ENCODE measurements at regions not wholly inside any gene's neighbourhood (a gene's known extent, or its start where the extent isn't known, plus 50 kb on each side); places are given as distances from the start of the nearest gene placed in this dataset.
"Not testable (repeated sequence)": the region's sequence is repeated elsewhere in the genome, so short reads cannot be mapped to it uniquely, and the experiment has no call there.

- DNase-seq, result no peak
Measured at GRCh38 chr2:153420394-153420793, 58.2 kb downstream of the RPRM start.

GRCh38 chr2:153417077-153417476, 61.5 kb downstream of the RPRM start:
- no peak for DNase-seq

- DNase-seq, result no peak
Measured at GRCh38 chr2:153416071-153416470, 62.5 kb downstream of the RPRM start.

DNA sequence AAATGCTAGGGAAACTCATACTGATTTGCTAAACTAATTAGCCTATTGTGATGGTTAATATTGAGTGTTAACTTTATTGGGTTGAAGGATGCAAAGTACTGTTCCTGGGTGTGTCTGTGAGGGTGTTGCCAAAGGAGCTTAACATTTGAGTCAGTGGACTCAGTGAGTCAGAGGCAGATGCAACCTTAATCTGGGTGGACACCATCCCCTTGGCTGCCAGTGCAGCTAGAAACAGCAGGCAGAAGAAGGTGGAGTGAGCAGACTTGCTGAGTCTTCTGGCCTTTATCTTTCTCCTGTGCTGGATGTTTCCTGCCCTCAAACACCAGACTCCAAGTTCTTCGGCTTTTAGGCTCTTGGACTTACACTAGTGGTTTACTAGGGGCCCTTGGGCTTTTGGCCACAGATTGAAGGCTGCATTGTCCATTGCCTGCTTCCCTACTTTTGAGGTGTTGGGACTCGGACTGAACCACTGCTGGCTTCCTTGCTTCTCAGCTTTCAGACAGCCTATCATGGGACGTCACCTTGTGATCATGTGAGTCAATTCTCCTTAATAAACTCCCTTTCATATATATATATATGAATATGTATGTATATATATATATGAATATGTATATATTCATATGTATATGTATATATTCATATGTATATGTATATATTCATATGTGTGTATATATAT, 69.7 kb downstream of the RPRM start:
- no peak for DNase-seq

DNA sequence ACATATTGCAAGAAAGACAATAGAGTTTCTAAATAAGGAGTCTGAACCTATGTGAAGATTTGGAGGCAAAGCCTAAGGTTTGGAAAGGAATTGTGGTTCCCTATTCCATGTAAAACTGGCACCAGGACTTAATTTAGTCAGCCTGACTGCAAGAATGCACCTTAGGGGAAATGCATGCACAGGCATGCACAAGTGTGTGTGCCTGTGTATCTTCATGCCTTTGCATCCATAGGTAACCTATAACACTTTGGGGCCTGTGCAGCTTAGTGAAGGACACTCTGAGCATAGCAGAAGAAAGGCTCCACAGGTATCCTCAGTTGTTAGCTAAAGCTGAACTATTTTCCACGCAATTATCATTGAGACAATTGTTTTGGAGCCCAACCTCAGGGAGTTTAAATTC, 73.4 kb downstream of the RPRM start:
- DNase-seq, result no peak

GRCh38 chr2:153404792-153405191, 73.8 kb downstream of the RPRM start:
- DNase-seq, result no peak

- no peak for DNase-seq
Measured at GRCh38 chr2:153403940-153404339, 74.6 kb downstream of the RPRM start.

GRCh38 chr2:153403352-153403751, 75.2 kb downstream of the RPRM start:
- DNase-seq, result not testable (repeated sequence)

DNA sequence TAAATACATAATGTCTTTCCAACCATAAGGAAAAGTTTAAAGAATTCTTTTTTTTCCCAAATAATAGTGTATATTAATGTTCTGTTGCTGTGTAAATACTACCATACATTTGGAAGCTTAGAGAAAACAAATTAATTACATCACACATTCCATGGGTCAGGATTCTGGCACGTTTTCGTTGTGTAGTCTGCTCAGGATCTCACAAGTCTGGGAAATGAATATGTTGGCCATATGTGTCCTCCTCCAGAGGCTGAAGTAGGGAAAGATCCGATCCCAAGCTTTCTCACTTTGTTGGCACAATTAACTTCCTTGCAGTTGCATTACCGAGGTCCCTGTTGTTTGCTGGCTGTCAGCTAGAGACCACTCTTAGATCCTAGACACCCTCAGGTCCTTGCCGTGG, 83.9 kb downstream of the RPRM start:
- no peak for DNase-seq

DNA sequence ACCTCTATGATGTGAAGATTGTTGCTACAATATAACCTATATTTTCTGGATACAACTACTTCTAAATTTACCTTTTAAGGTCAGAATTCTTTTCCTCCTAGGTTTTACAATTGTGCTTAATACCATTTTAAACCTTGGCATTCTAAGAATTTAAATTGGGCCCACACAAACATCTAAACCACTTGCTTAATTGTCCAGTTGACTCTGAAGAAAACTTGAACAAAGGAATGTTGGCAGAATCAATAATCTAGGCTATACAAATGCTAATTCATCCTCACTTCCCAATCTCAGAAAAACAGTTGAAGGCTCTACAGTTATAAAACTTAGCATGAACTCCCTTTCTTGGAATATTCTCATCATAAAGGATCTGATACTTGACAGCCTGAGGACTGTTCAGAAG, 84.3 kb downstream of the RPRM start:
- DNase-seq, result no peak

- no peak for DNase-seq
Measured at GRCh38 chr2:153393518-153393917, 85.0 kb downstream of the RPRM start.

DNA sequence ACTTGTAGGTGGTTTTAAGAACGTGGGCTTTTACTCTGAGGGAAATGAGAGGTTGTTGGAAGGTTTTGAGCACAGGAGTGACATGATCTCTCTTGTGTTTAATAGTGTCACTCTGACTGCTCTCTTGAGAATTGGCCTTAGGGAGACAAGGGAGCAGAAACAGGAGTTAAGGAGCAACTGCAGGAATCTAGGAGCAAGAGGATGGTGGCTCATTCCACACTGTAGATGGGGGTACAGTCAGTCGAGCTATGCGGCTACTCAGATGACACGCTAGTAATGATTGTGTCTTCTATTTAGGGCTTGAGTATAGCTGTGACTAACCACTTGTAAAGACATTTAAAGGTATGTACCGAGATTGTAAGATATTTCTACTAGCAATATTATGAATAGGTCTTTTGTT, 87.4 kb downstream of the RPRM start:
- no peak for DNase-seq

- no peak for DNase-seq
Measured at GRCh38 chr2:153388246-153388645, 90.3 kb downstream of the RPRM start.

DNA sequence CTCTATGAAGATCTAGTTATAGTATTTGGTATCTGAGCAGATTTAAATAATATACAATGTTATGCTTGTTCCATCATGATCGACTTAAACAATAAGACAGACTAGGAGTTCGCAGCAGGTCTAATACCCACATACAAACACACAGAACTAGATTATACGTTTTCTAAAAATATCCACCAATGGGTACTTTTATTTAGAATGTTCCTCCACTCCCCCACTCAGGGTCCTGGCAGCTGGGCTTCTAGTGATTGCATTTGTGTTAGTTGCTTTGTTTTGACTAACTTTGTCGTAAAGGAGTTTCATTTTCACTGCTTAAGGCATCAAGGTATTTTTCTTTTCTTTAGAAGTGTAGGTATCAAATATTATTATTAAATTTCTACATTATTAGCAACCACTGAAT, 91.4 kb downstream of the RPRM start:
- DNase-seq, result no peak

DNA sequence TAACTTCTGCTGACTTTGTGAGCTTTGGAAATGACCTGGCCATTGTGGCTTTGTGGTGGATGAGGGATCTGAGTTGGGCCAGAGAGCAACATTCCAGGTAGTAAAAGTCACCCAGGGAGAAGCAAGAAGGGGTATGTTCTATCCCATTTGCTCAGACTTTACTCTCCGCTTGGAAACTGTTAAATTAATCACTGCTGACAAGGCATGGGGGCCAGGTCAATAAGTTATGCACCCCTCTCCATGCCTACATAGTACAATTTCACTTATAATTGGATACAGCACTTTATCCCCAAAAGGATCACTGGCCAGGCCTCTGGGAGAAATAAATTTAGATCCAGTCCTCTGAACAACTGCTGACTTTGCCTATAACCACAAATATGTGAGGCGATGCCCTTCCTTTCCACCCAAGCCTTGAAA, 92.1 kb downstream of the RPRM start:
- no peak for DNase-seq

GRCh38 chr2:153373510-153374279, 104.9 kb downstream of the RPRM start:
- DNase-seq, result no peak

GRCh38 chr2:153360239-153360638, 118.3 kb downstream of the RPRM start:
- no peak for DNase-seq

GRCh38 chr2:153354377-153354776, 124.2 kb downstream of the RPRM start:
- DNase-seq, result no peak

- no peak for DNase-seq
Measured at GRCh38 chr2:153349603-153350002, 129.0 kb downstream of the RPRM start.

DNA sequence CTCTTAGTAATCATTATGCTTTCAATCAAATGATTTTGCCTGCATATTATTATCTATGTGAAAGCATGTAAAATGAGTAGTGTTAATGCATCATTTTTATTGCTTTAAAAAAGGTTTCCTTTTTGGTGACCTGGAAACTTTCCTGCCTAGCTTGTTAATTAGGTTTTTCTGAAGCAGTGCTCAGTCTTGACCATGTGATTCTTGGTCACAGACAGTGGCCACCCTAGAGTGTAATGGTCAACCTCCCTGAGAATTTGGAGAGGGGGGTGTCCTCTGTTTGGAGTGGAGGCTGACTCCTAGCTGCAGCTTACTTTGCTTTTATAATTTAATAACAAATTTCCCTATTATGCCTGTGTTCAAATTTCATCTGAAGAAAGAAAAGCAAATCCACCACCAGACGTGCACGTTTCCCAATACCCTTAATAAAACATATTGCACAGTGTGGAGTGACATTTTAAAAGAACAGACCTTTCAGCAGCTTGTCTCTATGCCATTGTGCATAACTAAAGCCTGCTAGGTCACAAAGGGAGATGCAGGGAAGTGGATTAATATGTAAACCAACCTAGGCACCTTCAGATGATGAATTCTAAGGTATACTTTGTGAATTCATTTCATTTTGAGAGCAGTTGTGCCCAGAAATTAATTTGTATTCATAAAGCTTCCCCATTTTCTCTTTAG, 130.6 kb downstream of the RPRM start:
- DNase-seq, result no peak

GRCh38 chr2:153320879-153321278, 157.7 kb downstream of the RPRM start:
- DNase-seq, result no peak

DNA sequence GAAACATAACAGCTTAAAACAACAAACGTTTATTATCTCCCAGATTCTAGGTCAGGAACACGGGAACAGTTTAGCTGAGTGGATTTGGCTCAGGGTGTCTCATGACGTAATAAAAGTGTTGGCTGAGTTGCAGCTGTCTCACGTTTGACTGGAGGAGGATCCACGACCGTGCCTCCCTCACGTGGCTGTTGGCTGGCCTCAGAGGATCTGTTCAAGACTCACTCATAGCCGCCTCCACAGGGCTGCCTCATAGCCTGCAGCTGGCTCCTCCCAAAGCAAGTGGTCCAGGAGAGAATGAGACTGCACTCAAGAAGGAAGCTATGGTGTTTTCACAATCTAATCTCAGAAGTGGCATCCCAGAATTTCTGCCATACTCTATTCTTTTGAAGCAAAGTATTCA, 167.1 kb downstream of the RPRM start:
- no peak for DNase-seq

- DNase-seq, result no peak
Measured at GRCh38 chr2:153308466-153308865, 170.1 kb downstream of the RPRM start.

DNA sequence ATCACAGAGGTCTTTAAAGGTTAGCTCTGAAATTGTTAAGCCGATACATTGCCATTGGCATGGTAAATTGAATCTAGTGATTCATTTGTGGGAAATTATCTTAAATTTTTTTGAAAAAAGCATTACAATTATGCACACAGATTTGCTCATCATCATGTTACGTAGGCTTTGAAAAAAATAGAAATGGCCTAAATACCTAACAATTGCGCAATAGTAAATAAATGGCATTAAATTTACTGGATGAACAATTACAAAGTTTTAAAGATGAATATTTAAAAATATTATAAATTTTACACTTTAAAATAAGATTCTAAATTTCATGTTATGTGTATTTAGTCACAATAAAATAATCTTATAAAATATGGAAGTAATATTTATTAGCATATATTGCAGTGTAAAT, 171.3 kb downstream of the RPRM start:
- DNase-seq, result no peak

Measured in stimulated activated CD4-positive, alpha-beta T cell treated with anti-CD3 and anti-CD28 coated beads, Interleukin-2, amount 100 ng/mL, for 48 hours (primary cell).